OCI-LY1 (cell line): ENCODE measurements at regions not wholly inside any gene's neighbourhood (a gene's known extent, or its start where the extent isn't known, plus 50 kb on each side); places are given as distances from the start of the nearest gene placed in this dataset.

ENCODE experiments used
- H2AFZ ChIP-seq: fragments of 200-600 bp; sonication (generic), shearing (Covaris generic); 2 replicates; pipeline ENCODE4 v1.6.0; 2014; ENCODE audit warnings: antibody characterized with exemption, mild to moderate bottlenecking, low read length
- H3F3A ChIP-seq: fragments of 200-600 bp; sonication (generic), shearing (Covaris generic); 2 replicates; pipeline ENCODE4 v1.6.0; 2014; ENCODE audit warnings: mild to moderate bottlenecking, antibody characterized with exemption, low read length, moderate library complexity; ENCODE audit not compliant: insufficient read depth
- H3K27ac ChIP-seq: fragments of 200-600 bp; sonication (generic); 2 replicates; pipeline ENCODE4 v1.5.1; 2014; ENCODE audit warnings: low read length, mixed run types, mild to moderate bottlenecking, low read depth; ENCODE audit not compliant: poor library complexity, severe bottlenecking
- H3K27me3 ChIP-seq: fragments of 200-600 bp; sonication (generic); 2 replicates; pipeline ENCODE4 v1.6.0; 2014; ENCODE audit warnings: antibody characterized with exemption, mild to moderate bottlenecking, low read length, moderate library complexity; ENCODE audit not compliant: insufficient read depth
- H3K36me3 ChIP-seq: fragments of 200-600 bp; sonication (generic); 2 replicates; pipeline ENCODE4 v1.6.1; 2014; ENCODE audit warnings: mild to moderate bottlenecking, antibody characterized with exemption, low read length, moderate library complexity, mixed read lengths; ENCODE audit not compliant: insufficient read depth
- H3K4me1 ChIP-seq: fragments of 200-600 bp; sonication (generic); 2 replicates; pipeline ENCODE4 v1.5.1; 2014; ENCODE audit warnings: mild to moderate bottlenecking, low read length, moderate library complexity; ENCODE audit not compliant: insufficient read depth, severe bottlenecking
- H3K4me2 ChIP-seq: fragments of 200-600 bp; sonication (generic), shearing (Covaris generic); 2 replicates; pipeline ENCODE4 v1.6.1; 2014; ENCODE audit warnings: low read length
- H3K4me3 ChIP-seq: fragments of 200-600 bp; sonication (generic); 2 replicates; pipeline ENCODE4 v1.5.1; 2014; ENCODE audit warnings: low read length, low read depth, mild to moderate bottlenecking, mixed read lengths; ENCODE audit not compliant: poor library complexity, severe bottlenecking
- H3K79me2 ChIP-seq: fragments of 200-600 bp; shearing (Covaris generic); 2 replicates; pipeline ENCODE4 v1.6.1; 2016; ENCODE audit warnings: mixed run types, low read length, mixed read lengths; ENCODE audit not compliant: insufficient read depth
- H3K9ac ChIP-seq: fragments of 200-600 bp; sonication (generic), shearing (Covaris generic); 2 replicates; pipeline ENCODE4 v1.6.1; 2014; ENCODE audit warnings: mild to moderate bottlenecking, low read length, mixed read lengths
- H3K9me2 ChIP-seq: fragments of 200-600 bp; sonication (generic), shearing (Covaris generic); 2 replicates; pipeline ENCODE4 v1.6.1; 2014; ENCODE audit warnings: low read depth, mild to moderate bottlenecking, low read length, mixed read lengths
- H3K9me3 ChIP-seq: fragments of 200-600 bp; shearing (Covaris generic); 2 replicates; pipeline ENCODE4 v1.6.1; 2014; ENCODE audit warnings: low read length, mixed read lengths
- H4K20me1 ChIP-seq: fragments of 200-600 bp; sonication (generic), shearing (Covaris generic); 2 replicates; pipeline ENCODE4 v1.6.0; 2016; ENCODE audit warnings: mild to moderate bottlenecking, low read length; ENCODE audit not compliant: insufficient read depth
- CTCF ChIP-seq: fragments of 200-600 bp; sonication (generic), shearing (Covaris generic); IDR thresholded peaks from 2 replicates; pipeline ENCODE4 v1.5.1; 2017; ENCODE audit warnings: mild to moderate bottlenecking, antibody characterized with exemption, low read length, moderate library complexity, mixed read lengths
- EZH2 ChIP-seq: fragments of 200-600 bp; sonication (generic), shearing (Covaris generic); IDR thresholded peaks from 2 replicates; pipeline ENCODE4 v1.8.0; 2017; ENCODE audit warnings: borderline replicate concordance, mixed run types, mild to moderate bottlenecking, antibody characterized with exemption, low read length, moderate library complexity, mixed read lengths

DNA sequence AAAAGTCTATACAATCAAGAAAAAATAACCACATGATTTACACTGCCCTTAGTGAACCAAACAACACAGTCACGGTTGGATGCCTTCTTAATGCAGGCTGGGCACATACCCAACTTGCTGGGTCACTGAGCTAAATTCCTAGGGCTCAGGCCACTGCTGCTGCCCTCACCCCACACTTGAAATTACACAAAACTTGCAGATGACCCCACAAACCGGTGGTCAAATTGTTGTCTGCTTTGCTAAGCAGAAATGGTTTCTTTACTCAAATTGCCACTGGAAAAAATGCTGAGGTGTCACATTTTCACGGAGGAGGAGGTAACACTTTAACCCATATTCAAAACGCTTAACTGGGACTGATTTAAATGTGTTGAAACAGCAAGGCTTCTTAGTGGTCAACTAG, 62.4 kb downstream of the HMHB1 start:
- Histone ChIP-seq H3K4me1 (peaks cover 56% of the 10 kb centered on the region), H3K9me3 (no peaks in the 10 kb centered on the region), H3K4me2 (peak overlapping the region; percentile 32; the same call in 1 of the 2 replicates), H2AFZ (no peak overlapping the region), H3K27ac (peak overlapping the region; percentile 1), H3F3A (no peaks in the 10 kb centered on the region), H3K27me3 (no peaks in the 10 kb centered on the region), H3K36me3 (no peaks in the 10 kb centered on the region), H3K9ac (no peak overlapping the region), H3K9me2 (no peaks in the 10 kb centered on the region), H4K20me1 (no peaks in the 10 kb centered on the region), H3K4me3 (no peak overlapping the region), H3K79me2 (no peaks in the 10 kb centered on the region)
- TF ChIP-seq CTCF: no peak
- no peak for TF ChIP-seq EZH2

GRCh38 chr5:143877196-143877595, 65.2 kb downstream of the HMHB1 start:
- TF ChIP-seq EZH2 (no peak), CTCF (no peak)
- no peaks in the 10 kb centered on the region for H3K36me3 ChIP-seq
- H3K27me3 ChIP-seq: no peaks in the 10 kb centered on the region
- no peaks in the 10 kb centered on the region for H3K79me2 ChIP-seq
- no peak overlapping the region for H3K9ac ChIP-seq
- no peak overlapping the region for H2AFZ ChIP-seq
- H4K20me1 ChIP-seq: no peaks in the 10 kb centered on the region
- no peak overlapping the region for H3K4me3 ChIP-seq
- H3F3A ChIP-seq: no peaks in the 10 kb centered on the region
- H3K27ac ChIP-seq: no peak overlapping the region
- no peaks in the 10 kb centered on the region for H3K9me3 ChIP-seq
- no peak overlapping the region for H3K4me2 ChIP-seq
- H3K4me1 ChIP-seq: peaks cover 27% of the 10 kb centered on the region
- no peaks in the 10 kb centered on the region for H3K9me2 ChIP-seq

- H3K4me3 ChIP-seq: no peak overlapping the region
- no peaks in the 10 kb centered on the region for H4K20me1 ChIP-seq
- H3K4me1 ChIP-seq: peaks cover 16% of the 10 kb centered on the region
- TF ChIP-seq EZH2: no peak
- no peak for TF ChIP-seq CTCF
- H3K4me2 ChIP-seq: no peak overlapping the region
- H2AFZ ChIP-seq: no peak overlapping the region
- H3F3A ChIP-seq: no peaks in the 10 kb centered on the region
- H3K79me2 ChIP-seq: no peaks in the 10 kb centered on the region
- H3K27ac ChIP-seq: no peak overlapping the region
- no peaks in the 10 kb centered on the region for H3K9me2 ChIP-seq
- H3K36me3 ChIP-seq: no peaks in the 10 kb centered on the region
- H3K27me3 ChIP-seq: no peaks in the 10 kb centered on the region
- no peaks in the 10 kb centered on the region for H3K9me3 ChIP-seq
- H3K9ac ChIP-seq: no peak overlapping the region
These were observed 66.5 kb downstream of the HMHB1 start for GRCh38 chr5:143878430-143878829.
